IMR-90 (cell line): ENCODE measurements at regions not wholly inside any gene's neighbourhood (a gene's known extent, or its start where the extent isn't known, plus 50 kb on each side); places are given as distances from the start of the nearest gene placed in this dataset.

Experiments used
- ATAC-seq: fragments of 200-7000 bp; cut with Tn5 transposase; 2 replicates; pipeline ENCODE4 v1.9.1; 2020; ENCODE audit warnings: low read depth, mild to moderate bottlenecking, moderate library complexity
- BruUV-seq: library from RNA; stranded (reverse); fragments of 400-500 nt; replicated peaks from 2 replicates; lab custom pipeline; 2021; lab: Mats Ljungman, UMichigan
- CTCF ChIA-PET: fragments of 300-600 bp; formaldehyde crosslinking; extraction: SDS; loops from one replicate; lab custom pipeline; 2021; ENCODE audit warnings: antibody characterized with exemption; lab: Yijun Ruan, JAX
- POLR2A ChIA-PET: fragments of 300-600 bp; sonication (Branson Sonifier 250); formaldehyde crosslinking; loops from one replicate; lab custom pipeline; 2022; ENCODE audit warnings: antibody characterized with exemption; ENCODE audit not compliant: unreplicated experiment; lab: Charles Lee
- DNase-seq: peaks from one replicate; pipeline ENCODE4 v3.0.0; 2013
- H2AFZ ChIP-seq: replicated peaks from 2 replicates; pipeline ENCODE3; 2013; ENCODE audit warnings: low read length, mild to moderate bottlenecking; ENCODE audit not compliant: poor library complexity
- H2AK5ac ChIP-seq: 2 replicates; pipeline ENCODE4 v1.6.1; 2013; ENCODE audit warnings: low read depth, low read length, inconsistent platforms
- H2AK9ac ChIP-seq: replicated peaks from 2 replicates; pipeline ENCODE3; 2013; ENCODE audit warnings: mild to moderate bottlenecking, low read depth, low read length, moderate library complexity; ENCODE audit not compliant: poor library complexity
- H2BK120ac ChIP-seq: 2 replicates; pipeline ENCODE4 v1.6.1; 2013; ENCODE audit warnings: low read depth, low read length, inconsistent platforms
- H2BK15ac ChIP-seq: 3 replicates; pipeline ENCODE4 v1.6.1; 2013; ENCODE audit warnings: low read depth, low read length, inconsistent platforms
- H2BK20ac ChIP-seq: 2 replicates; pipeline ENCODE4 v1.6.1; 2013; ENCODE audit warnings: low read depth, mild to moderate bottlenecking, inconsistent platforms, low read length, moderate library complexity
- H2BK5ac ChIP-seq: 2 replicates; pipeline ENCODE4 v1.6.1; 2013; ENCODE audit warnings: mild to moderate bottlenecking, low read depth, low read length, inconsistent platforms; ENCODE audit not compliant: poor library complexity, severe bottlenecking
- H3K14ac ChIP-seq: replicated peaks from 2 replicates; pipeline ENCODE4 v1.6.1; 2013; ENCODE audit warnings: low read depth, low read length, inconsistent platforms
- H3K18ac ChIP-seq: 2 replicates; pipeline ENCODE4 v1.6.1; 2013; ENCODE audit warnings: low read depth, low read length, control low read depth
- H3K23ac ChIP-seq: 2 replicates; pipeline ENCODE4 v1.6.1; 2013; ENCODE audit warnings: low read depth, low read length, inconsistent platforms
- H3K27ac ChIP-seq: 2 replicates; pipeline ENCODE4 v1.5.1; 2013; ENCODE audit warnings: mild to moderate bottlenecking, control low read depth, low read length; ENCODE audit not compliant: insufficient read depth
- H3K27me3 ChIP-seq: 2 replicates; pipeline ENCODE4 v1.6.1; 2013; ENCODE audit warnings: low read length; ENCODE audit not compliant: control insufficient read depth, insufficient read depth
- H3K36me3 ChIP-seq: 2 replicates; pipeline ENCODE4 v1.6.1; 2013; ENCODE audit warnings: low read length, mixed read lengths; ENCODE audit not compliant: control insufficient read depth, insufficient read depth
- H3K4ac ChIP-seq: 2 replicates; pipeline ENCODE4 v1.6.1; 2013; ENCODE audit warnings: low read depth, low read length, inconsistent platforms
- H3K4me1 ChIP-seq: 2 replicates; pipeline ENCODE4 v1.6.1; 2013; ENCODE audit warnings: low read length, mixed read lengths; ENCODE audit not compliant: control insufficient read depth, insufficient read depth
- H3K4me2 ChIP-seq: 2 replicates; pipeline ENCODE4 v1.6.1; 2013; ENCODE audit warnings: low read depth, mild to moderate bottlenecking, control low read depth, low read length, moderate library complexity
- H3K4me3 ChIP-seq: 2 replicates; pipeline ENCODE4 v1.5.1; 2013; ENCODE audit warnings: low read depth, mild to moderate bottlenecking, control low read depth, low read length, moderate library complexity; ENCODE audit not compliant: insufficient read depth
- H3K56ac ChIP-seq: 2 replicates; pipeline ENCODE4 v1.6.1; 2013; ENCODE audit warnings: low read length, inconsistent platforms; ENCODE audit not compliant: insufficient read depth; ENCODE audit errors: extremely low read depth
- H3K79me1 ChIP-seq, 2 experiments: 2 replicates each; pipeline ENCODE4 v1.6.1; 2013; ENCODE audit warnings: low read length in 2 of 2, inconsistent platforms in 1 of 2, low read depth in 1 of 2
- H3K9ac ChIP-seq: 2 replicates; pipeline ENCODE4 v1.6.1; 2013; ENCODE audit warnings: low read depth, low read length, control low read depth
- H3K9me1 ChIP-seq: 2 replicates; pipeline ENCODE4 v1.6.1; 2013; ENCODE audit warnings: low read length, inconsistent platforms; ENCODE audit not compliant: insufficient read depth
- H3K9me3 ChIP-seq: 2 replicates; pipeline ENCODE4 v1.6.1; 2013; ENCODE audit warnings: low read length; ENCODE audit not compliant: control insufficient read depth, insufficient read depth
- H4K20me1 ChIP-seq: 2 replicates; pipeline ENCODE4 v1.6.1; 2013; ENCODE audit warnings: low read length, inconsistent platforms; ENCODE audit not compliant: insufficient read depth
- H4K5ac ChIP-seq: 2 replicates; pipeline ENCODE4 v1.6.1; 2013; ENCODE audit warnings: mild to moderate bottlenecking, low read depth, low read length, control low read depth
- H4K8ac ChIP-seq, 2 experiments: 2 replicates each; pipeline ENCODE4 v1.6.1; 2013; ENCODE audit warnings: low read depth in 2 of 2, low read length in 2 of 2, control low read depth in 1 of 2, inconsistent platforms in 1 of 2
- H4K91ac ChIP-seq: 2 replicates; pipeline ENCODE4 v1.6.1; 2013; ENCODE audit warnings: low read depth, low read length, inconsistent platforms; ENCODE audit not compliant: insufficient read depth
- MAFK ChIP-seq: IDR thresholded peaks from 2 replicates; pipeline ENCODE4 v1.6.1; 2012; ENCODE audit warnings: low read depth, low read length, improper control_type of control experiment
- RFX5 ChIP-seq: IDR thresholded peaks from 2 replicates; pipeline ENCODE4 v1.8.0; 2012; ENCODE audit warnings: low read depth, mild to moderate bottlenecking, low read length, moderate library complexity
- WGBS, 2 experiments: methylation state at CpG; one replicate each; pipeline versions ENCODE4 v1.1.5 to v1.1.7; 2013; ENCODE audit warnings: missing lambda C conversion rate in 2 of 2; ENCODE audit not compliant: insufficient read length in 1 of 2; ENCODE audit errors: extremely low coverage in 2 of 2; 5-methylcytosine and 5-hydroxymethylcytosine counted together
- dilution Hi-C: fragments of 300-500 bp; cut with HindIII; formaldehyde crosslinking; loops from one replicate; pipeline ENCODE4 v1.14.3; 2018; ENCODE audit warnings: low sequenced_read_pairs; ENCODE audit not compliant: unreplicated experiment
- in situ Hi-C: fragments of 300-500 bp; cut with MboI; formaldehyde crosslinking; loops from 3 replicates; pipeline ENCODE4 v1.14.3; 2019; ENCODE audit warnings: low sequenced_read_pairs, inconsistent platforms, mixed read lengths
- intact Hi-C: fragments of 100-400 bp; cut with micrococcal nuclease; formaldehyde crosslinking; loops from 2 replicates; pipeline ENCODE4 v1.10.0; 2022

DNA sequence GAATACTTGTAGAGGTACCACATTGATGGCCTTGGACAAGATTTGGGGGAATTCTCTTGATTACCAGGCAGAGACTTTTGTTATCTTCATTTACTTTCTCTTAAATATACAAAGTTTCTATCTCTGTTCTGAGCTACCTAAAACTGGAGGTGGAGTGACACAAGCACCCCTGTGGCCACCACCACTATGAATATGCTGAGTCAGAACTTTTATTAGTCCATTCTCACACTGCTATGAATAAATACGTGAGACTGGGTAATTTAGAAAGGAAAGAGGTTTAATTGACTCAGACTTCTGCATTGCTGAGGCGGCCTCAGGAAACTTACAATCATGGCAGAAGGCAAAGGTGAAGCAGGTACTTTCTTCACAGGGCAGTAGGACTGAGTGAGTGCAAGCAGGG lies 67.1 kb downstream of the RTL3 start:
- intact Hi-C loops: no loop called here
- no TSS peak for BruUV-seq

More for the DNA sequence above, 67.1 kb downstream of the RTL3 start:
- Histone ChIP-seq H3K4me3 (no peak overlapping the region), H3K79me1 (no peaks in the 10 kb centered on the region), H3K56ac (no peak overlapping the region), H3K36me3 (no peaks in the 10 kb centered on the region), H3K4me1 (no peaks in the 10 kb centered on the region), H4K5ac (no peak overlapping the region), H3K23ac (no peak overlapping the region), H2AFZ (no peak overlapping the region), H4K8ac (no peak overlapping the region), H2BK120ac (no peak overlapping the region), H4K91ac (no peak overlapping the region), H3K4ac (no peak overlapping the region), H2BK15ac (no peak overlapping the region), H4K20me1 (no peaks in the 10 kb centered on the region), H2AK9ac (no peak overlapping the region), H3K9me1 (no peaks in the 10 kb centered on the region), H2BK20ac (no peak overlapping the region), H3K9ac (no peak overlapping the region), H2BK5ac (no peak overlapping the region), H3K27me3 (no peaks in the 10 kb centered on the region), H3K27ac (no peak overlapping the region), H3K14ac (no peak overlapping the region), H3K4me2 (no peak overlapping the region), H2AK5ac (no peak overlapping the region), H3K9me3 (no peaks in the 10 kb centered on the region), H3K18ac (no peak overlapping the region)
- dilution Hi-C loops (no loop called here), in situ Hi-C loops (no loop called here)
- no peak for DNase-seq
- no peak for ATAC-seq
- ChIA-PET CTCF (no interaction called here), POLR2A (no interaction called here)
- TF ChIP-seq MAFK (peak; percentile 88), RFX5 (no peak)
- no CpG with 5 or more reads among the region's 2 CpGs for WGBS, 2 experiments
